ENCODE measurements at regions not wholly inside any gene's neighbourhood (a gene's known extent, or its start where the extent isn't known, plus 50 kb on each side); places are given as distances from the start of the nearest gene placed in this dataset.
A peak's percentile ranks its signal among the peaks of the same experiment; 100 is the strongest.

GRCh38 chr1:201709564-201710295, 119.2 kb upstream of the IPO9 start:
- TF ChIP-seq CTCF (IDR thresholded peaks at IDR 0.05; ENCODE audit: low read depth, low read length), result peak; percentile 78
- Histone ChIP-seq H3K36me3 (peaks cover 9% of the 10 kb centered on the region), H3K4me3 (ENCODE audit: low read depth, low read length) (no peak overlapping the region), H3K27me3 (no peaks in the 10 kb centered on the region), H3K9me3 (no peaks in the 10 kb centered on the region), H3K4me1 (peaks cover 7% of the 10 kb centered on the region)
- DNase-seq, result peak; percentile 84

GRCh38 chr1:201710632-201711597, 118.0 kb upstream of the IPO9 start:
- no peaks in the 10 kb centered on the region for H3K27me3 ChIP-seq
- peaks cover 7% of the 10 kb centered on the region for H3K4me1 ChIP-seq
- H3K4me3 ChIP-seq (ENCODE audit: low read depth, low read length), result no peak overlapping the region
- H3K9me3 ChIP-seq, result no peaks in the 10 kb centered on the region
- no peak for DNase-seq
- H3K36me3 ChIP-seq, result peaks cover 9% of the 10 kb centered on the region
- no peak for TF ChIP-seq CTCF (IDR thresholded peaks at IDR 0.05; ENCODE audit: low read depth, low read length)

GRCh38 chr1:201711811-201712210, 117.1 kb upstream of the IPO9 start:
- Histone ChIP-seq H3K9me3 (no peaks in the 10 kb centered on the region), H3K36me3 (peaks cover 9% of the 10 kb centered on the region), H3K4me3 (ENCODE audit: low read depth, low read length) (no peak overlapping the region), H3K4me1 (peaks cover 7% of the 10 kb centered on the region), H3K27me3 (no peaks in the 10 kb centered on the region)
- no peak for TF ChIP-seq CTCF (IDR thresholded peaks at IDR 0.05; ENCODE audit: low read depth, low read length)
- DNase-seq, result no peak

GRCh38 chr1:201712387-201713085, 116.4 kb upstream of the IPO9 start:
- no peak for DNase-seq
- TF ChIP-seq CTCF (IDR thresholded peaks at IDR 0.05; ENCODE audit: low read depth, low read length), result no peak
- Histone ChIP-seq H3K4me1 (peaks cover 7% of the 10 kb centered on the region), H3K27me3 (no peaks in the 10 kb centered on the region), H3K4me3 (ENCODE audit: low read depth, low read length) (no peak overlapping the region), H3K36me3 (peaks cover 9% of the 10 kb centered on the region), H3K9me3 (no peaks in the 10 kb centered on the region)

- Histone ChIP-seq H3K9me3 (no peaks in the 10 kb centered on the region), H3K27me3 (no peaks in the 10 kb centered on the region), H3K4me3 (ENCODE audit: low read depth, low read length) (no peak overlapping the region), H3K4me1 (peaks cover 7% of the 10 kb centered on the region), H3K36me3 (peaks cover 9% of the 10 kb centered on the region)
- no peak for TF ChIP-seq CTCF (IDR thresholded peaks at IDR 0.05; ENCODE audit: low read depth, low read length)
- DNase-seq, result peak; percentile 39
Observed at GRCh38 chr1:201713086-201713810, 115.7 kb upstream of the IPO9 start.
